ENCODE measurements at regions not wholly inside any gene's neighbourhood (a gene's known extent, or its start where the extent isn't known, plus 50 kb on each side); places are given as distances from the start of the nearest gene placed in this dataset.

DNA sequence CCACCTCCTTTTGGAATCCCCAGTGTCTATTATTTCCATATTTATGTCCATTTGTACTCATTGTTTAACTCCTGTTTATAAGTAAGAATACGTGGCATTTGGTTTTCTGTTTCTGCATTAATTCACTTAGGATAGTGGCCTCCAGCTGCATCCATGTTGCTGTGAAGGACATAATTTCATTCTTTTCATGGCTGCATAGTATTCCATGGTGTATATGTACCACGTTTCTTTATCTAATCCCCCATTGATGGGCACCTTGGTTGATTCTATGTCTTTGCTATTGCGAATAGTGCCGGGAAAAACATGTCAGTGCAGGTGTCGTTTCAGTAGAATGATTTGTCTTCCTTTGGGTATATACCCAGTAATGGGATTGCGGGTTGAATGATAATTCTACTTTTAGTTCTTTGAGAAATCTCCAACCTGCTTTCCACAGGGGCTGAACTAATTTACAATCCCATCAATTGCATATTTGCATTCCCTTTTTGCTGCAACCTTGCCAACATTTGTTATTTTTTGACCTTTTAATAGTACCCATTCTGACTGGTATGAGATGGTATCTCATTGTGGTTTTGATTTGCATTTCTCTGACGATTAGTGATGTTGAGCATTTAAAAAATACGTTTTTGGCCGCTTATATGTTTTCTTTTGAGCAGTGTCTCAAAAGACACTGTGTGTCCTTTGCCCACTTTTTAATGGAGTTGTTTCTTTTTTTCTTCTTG is 373.2 kb upstream of the TNRC6C start:
- H3K4me3 ChIP-seq = no peak overlapping the region
- H3K4me1 ChIP-seq = no peaks in the 10 kb centered on the region
- no peaks in the 10 kb centered on the region for H3K27me3 ChIP-seq
- TF ChIP-seq POLR2A (IDR thresholded peaks at IDR 0.05) (no peak), POLR2AphosphoS5 (IDR thresholded peaks at IDR 0.05) (no peak)
- TF ChIP-seq, protein P1, sequence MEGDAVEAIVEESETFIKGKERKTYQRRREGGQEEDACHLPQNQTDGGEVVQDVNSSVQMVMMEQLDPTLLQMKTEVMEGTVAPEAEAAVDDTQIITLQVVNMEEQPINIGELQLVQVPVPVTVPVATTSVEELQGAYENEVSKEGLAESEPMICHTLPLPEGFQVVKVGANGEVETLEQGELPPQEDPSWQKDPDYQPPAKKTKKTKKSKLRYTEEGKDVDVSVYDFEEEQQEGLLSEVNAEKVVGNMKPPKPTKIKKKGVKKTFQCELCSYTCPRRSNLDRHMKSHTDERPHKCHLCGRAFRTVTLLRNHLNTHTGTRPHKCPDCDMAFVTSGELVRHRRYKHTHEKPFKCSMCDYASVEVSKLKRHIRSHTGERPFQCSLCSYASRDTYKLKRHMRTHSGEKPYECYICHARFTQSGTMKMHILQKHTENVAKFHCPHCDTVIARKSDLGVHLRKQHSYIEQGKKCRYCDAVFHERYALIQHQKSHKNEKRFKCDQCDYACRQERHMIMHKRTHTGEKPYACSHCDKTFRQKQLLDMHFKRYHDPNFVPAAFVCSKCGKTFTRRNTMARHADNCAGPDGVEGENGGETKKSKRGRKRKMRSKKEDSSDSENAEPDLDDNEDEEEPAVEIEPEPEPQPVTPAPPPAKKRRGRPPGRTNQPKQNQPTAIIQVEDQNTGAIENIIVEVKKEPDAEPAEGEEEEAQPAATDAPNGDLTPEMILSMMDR (IDR thresholded peaks at IDR 0.05) = no peak
- H3K36me3 ChIP-seq = no peaks in the 10 kb centered on the region
- intact Hi-C loops (cut with DNase I; ENCODE audit: low total_unique reads) = no loop called here
- H3K27ac ChIP-seq = no peak overlapping the region
- DNase-seq (ENCODE audit: low spot score in 2 of 2) = no peak
- peaks cover 4 to 23% of the 10 kb centered on the region in 2 donors for H3K9me3 ChIP-seq

DNA sequence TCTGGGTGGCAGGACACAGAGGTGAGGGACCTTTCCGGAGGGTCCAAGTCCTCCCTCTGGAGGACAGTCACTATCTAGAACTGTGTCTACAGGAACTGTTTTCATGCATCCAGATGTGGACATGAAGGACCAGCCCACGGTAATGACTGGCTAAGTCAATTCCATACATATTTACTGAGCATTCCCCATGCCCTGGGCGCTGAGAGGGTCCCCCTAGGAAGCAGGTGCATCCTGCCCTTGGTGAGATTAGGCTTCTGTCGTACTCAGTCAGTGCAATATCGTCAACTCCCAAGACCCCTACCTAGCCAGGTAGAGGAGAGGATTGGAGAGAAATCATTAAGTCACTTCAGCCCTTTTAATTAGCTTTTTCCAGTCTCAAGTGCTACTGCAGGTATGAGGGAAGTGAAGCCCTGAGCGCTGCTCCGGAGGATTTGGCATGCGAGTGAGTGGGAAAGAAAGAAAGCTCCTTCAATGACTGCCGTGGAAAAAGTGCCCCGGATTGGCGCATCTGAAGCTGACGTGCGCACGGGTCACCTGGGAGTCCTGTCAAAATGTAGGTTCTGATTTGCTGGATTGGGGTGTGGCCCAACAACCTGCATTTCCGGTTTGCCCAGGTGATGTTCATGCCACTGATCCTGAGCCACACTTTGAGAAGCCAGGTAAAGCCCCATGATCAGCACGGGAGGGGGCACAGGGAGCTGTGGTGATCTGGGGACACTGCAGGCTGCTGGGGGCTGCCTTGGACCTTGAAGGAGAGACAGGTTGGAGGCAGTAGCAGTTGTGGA is 367.4 kb upstream of the TNRC6C start:
- Histone ChIP-seq H3K27me3 (no peaks in the 10 kb centered on the region), H3K4me3 (no peak overlapping the region), H3K36me3 (no peaks in the 10 kb centered on the region), H3K4me1 (no peaks in the 10 kb centered on the region), H3K27ac (no peak overlapping the region), H3K9me3 (peaks cover 0 to 15% of the 10 kb centered on the region in 2 donors)
- intact Hi-C loops (cut with DNase I; ENCODE audit: low total_unique reads) = no loop called here
- no peak for DNase-seq (ENCODE audit: low spot score in 2 of 2)
- TF ChIP-seq, protein P1 (IDR thresholded peaks at IDR 0.05) = no peak
- no peak for TF ChIP-seq POLR2AphosphoS5 (IDR thresholded peaks at IDR 0.05)
- TF ChIP-seq POLR2A (IDR thresholded peaks at IDR 0.05) = no peak

DNA sequence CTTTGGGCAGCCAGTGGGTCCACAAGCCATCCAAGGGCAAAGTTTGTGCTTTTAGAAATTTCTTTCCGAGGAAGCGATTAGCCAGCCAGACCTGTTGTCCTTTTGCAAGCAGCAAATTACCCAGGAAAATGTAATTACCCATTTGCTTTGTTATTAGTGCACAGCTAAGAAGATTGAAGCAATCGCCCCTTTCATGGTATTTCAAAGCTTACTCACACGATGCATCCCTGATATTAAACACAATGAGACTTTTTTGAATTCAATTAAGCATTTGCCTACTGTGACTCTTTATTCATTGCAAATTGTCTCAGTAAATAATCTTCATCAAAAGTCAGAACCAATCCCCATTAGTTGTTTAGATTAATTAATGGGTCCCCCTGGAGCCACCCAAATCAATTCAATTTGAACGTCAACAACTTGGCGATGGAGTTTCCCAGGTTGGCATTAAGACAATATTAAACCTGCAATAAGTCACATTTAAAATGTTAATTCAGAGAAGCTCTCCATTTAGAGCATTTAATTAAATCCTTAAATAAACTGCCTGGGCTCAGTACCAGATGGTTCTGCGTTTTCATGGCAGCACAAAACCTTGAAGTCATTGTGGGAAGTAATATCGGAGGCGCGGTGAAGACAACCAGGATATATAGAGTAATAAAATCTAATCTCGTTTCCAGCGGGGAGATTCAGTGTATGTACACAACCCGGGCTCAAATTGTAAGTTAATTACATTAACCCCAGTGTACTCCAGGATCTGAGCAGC is 366.2 kb upstream of the TNRC6C start:
- H3K4me3 ChIP-seq = no peak overlapping the region
- intact Hi-C loops (cut with DNase I; ENCODE audit: low total_unique reads) = no loop called here

DNA sequence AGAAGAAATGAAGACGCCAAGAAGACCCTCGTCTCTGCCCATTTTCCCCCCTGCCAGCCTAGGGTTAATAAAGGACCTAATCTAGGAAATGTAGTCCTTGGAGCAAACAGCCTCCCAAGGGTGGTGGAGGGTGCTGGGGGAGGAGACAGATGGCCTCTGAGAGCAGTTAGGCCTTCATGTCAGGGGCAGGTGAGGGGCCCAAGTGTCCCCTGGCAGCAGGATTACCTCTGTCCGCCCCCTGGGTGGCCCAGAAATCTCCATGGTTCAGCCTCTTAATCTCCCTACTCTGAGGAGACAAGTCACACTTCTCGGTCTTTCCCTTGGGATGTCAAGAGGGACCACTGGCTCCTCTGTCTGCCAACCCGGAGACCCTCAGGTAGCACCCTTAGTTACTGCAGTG is 365.4 kb upstream of the TNRC6C start:
- H3K9me3 ChIP-seq = peaks cover 0 to under 1% of the 10 kb centered on the region in 2 donors
- no peaks in the 10 kb centered on the region for H3K36me3 ChIP-seq
- H3K27me3 ChIP-seq = no peaks in the 10 kb centered on the region
- H3K4me1 ChIP-seq = no peaks in the 10 kb centered on the region
- TF ChIP-seq POLR2AphosphoS5 (IDR thresholded peaks at IDR 0.05) = no peak
- no peak for TF ChIP-seq POLR2A (IDR thresholded peaks at IDR 0.05)
- TF ChIP-seq, protein P1 (IDR thresholded peaks at IDR 0.05) = no peak
- H3K27ac ChIP-seq = no peak overlapping the region
- intact Hi-C loops (cut with DNase I; ENCODE audit: low total_unique reads) = no loop called here
- DNase-seq (ENCODE audit: low spot score in 2 of 2) = peak in 1 of 2 donors; percentile 45
- H3K4me3 ChIP-seq = no peak overlapping the region

More for the DNA sequence above, 366.2 kb upstream of the TNRC6C start:
- TF ChIP-seq POLR2AphosphoS5 (IDR thresholded peaks at IDR 0.05) = no peak
- TF ChIP-seq, protein P1 (IDR thresholded peaks at IDR 0.05) = no peak
- TF ChIP-seq POLR2A (IDR thresholded peaks at IDR 0.05) = no peak
- H3K27ac ChIP-seq = no peak overlapping the region
- no peaks in the 10 kb centered on the region for H3K4me1 ChIP-seq
- H3K9me3 ChIP-seq = peaks cover 0 to 8% of the 10 kb centered on the region in 2 donors
- H3K36me3 ChIP-seq = no peaks in the 10 kb centered on the region
- H3K27me3 ChIP-seq = no peaks in the 10 kb centered on the region
- DNase-seq (ENCODE audit: low spot score in 2 of 2) = no peak

Data from breast epithelium (tissue), 4 donors.